GM18505 (cell line): ENCODE measurements at regions not wholly inside any gene's neighbourhood (a gene's known extent, or its start where the extent isn't known, plus 50 kb on each side); places are given as distances from the start of the nearest gene placed in this dataset.

Experiments
- ATAC-seq: cut with Tn5 transposase; IDR thresholded peaks from one replicate; pipeline ENCODE4 v1.9.1; 2021; ENCODE audit not compliant: unreplicated experiment
- POLR2A ChIP-seq: IDR thresholded peaks from 4 replicates; pipeline ENCODE4 v1.6.1; 2011; ENCODE audit warnings: borderline replicate concordance; ENCODE audit not compliant: insufficient read depth, insufficient read length; ENCODE audit errors: extremely low read depth

- no peak for TF ChIP-seq POLR2A
- no peak for ATAC-seq
Measured at GRCh38 chr10:36636285-36636839, 489.0 kb upstream of the ANKRD30A start.

- ATAC-seq = no peak
- TF ChIP-seq POLR2A = no peak
Measured at GRCh38 chr10:36634916-36635315, 490.5 kb upstream of the ANKRD30A start.

- no peak for ATAC-seq
- TF ChIP-seq POLR2A = no peak
Measured at GRCh38 chr10:36630267-36630666, 495.1 kb upstream of the ANKRD30A start.

- ATAC-seq = no peak
- TF ChIP-seq POLR2A = no peak
Measured at GRCh38 chr10:36629476-36629875, 495.9 kb upstream of the ANKRD30A start.

GRCh38 chr10:36624551-36625100 lies 500.8 kb upstream of the ANKRD30A start:
- no peak for ATAC-seq

GRCh38 chr10:36621346-36621745 lies 504.1 kb upstream of the ANKRD30A start:
- ATAC-seq = no peak

More at GRCh38 chr10:36624551-36625100, 500.8 kb upstream of the ANKRD30A start:
- no peak for TF ChIP-seq POLR2A

GRCh38 chr10:36612436-36612835 lies 513.0 kb upstream of the ANKRD30A start:
- TF ChIP-seq POLR2A = no peak
- ATAC-seq = no peak

More at GRCh38 chr10:36621346-36621745, 504.1 kb upstream of the ANKRD30A start:
- no peak for TF ChIP-seq POLR2A

GRCh38 chr10:36608866-36609265 lies 516.5 kb upstream of the ANKRD30A start:
- TF ChIP-seq POLR2A = no peak
- no peak for ATAC-seq

- no peak for ATAC-seq
- TF ChIP-seq POLR2A = no peak
Measured at GRCh38 chr10:36608251-36608650, 517.1 kb upstream of the ANKRD30A start.

- no peak for TF ChIP-seq POLR2A
- ATAC-seq = no peak
Measured at GRCh38 chr10:36606234-36606839, 519.1 kb upstream of the ANKRD30A start.

GRCh38 chr10:36604316-36604715 lies 521.1 kb upstream of the ANKRD30A start:
- ATAC-seq = no peak
- no peak for TF ChIP-seq POLR2A

- TF ChIP-seq POLR2A = no peak
Measured at GRCh38 chr10:36603688-36604087, 521.7 kb upstream of the ANKRD30A start.

GRCh38 chr10:36602374-36602773 lies 523.0 kb upstream of the ANKRD30A start:
- TF ChIP-seq POLR2A = no peak
- no peak for ATAC-seq

More at GRCh38 chr10:36603688-36604087, 521.7 kb upstream of the ANKRD30A start:
- ATAC-seq = no peak

- ATAC-seq = no peak
- TF ChIP-seq POLR2A = no peak
Measured at GRCh38 chr10:36597756-36598320, 527.6 kb upstream of the ANKRD30A start.
